ENCODE measurements at regions not wholly inside any gene's neighbourhood (a gene's known extent, or its start where the extent isn't known, plus 50 kb on each side); places are given as distances from the start of the nearest gene placed in this dataset.

GRCh38 chrX:122154019-122154418, 1030.1 kb upstream of the GRIA3 start:
- Histone ChIP-seq H3K36me3 (no peaks in the 10 kb centered on the region), H3K4me3 (no peak overlapping the region), H3K27me3 (replicated peaks; ENCODE audit: insufficient read depth) (no peaks in the 10 kb centered on the region), H3K4me1 (ENCODE audit: control insufficient read depth in 1 of 2, low read depth in 2 of 2) (no peaks in the 10 kb centered on the region), H3K27ac (no peak overlapping the region), H3K9me3 (no peaks in the 10 kb centered on the region)
- TF ChIP-seq, protein P1, sequence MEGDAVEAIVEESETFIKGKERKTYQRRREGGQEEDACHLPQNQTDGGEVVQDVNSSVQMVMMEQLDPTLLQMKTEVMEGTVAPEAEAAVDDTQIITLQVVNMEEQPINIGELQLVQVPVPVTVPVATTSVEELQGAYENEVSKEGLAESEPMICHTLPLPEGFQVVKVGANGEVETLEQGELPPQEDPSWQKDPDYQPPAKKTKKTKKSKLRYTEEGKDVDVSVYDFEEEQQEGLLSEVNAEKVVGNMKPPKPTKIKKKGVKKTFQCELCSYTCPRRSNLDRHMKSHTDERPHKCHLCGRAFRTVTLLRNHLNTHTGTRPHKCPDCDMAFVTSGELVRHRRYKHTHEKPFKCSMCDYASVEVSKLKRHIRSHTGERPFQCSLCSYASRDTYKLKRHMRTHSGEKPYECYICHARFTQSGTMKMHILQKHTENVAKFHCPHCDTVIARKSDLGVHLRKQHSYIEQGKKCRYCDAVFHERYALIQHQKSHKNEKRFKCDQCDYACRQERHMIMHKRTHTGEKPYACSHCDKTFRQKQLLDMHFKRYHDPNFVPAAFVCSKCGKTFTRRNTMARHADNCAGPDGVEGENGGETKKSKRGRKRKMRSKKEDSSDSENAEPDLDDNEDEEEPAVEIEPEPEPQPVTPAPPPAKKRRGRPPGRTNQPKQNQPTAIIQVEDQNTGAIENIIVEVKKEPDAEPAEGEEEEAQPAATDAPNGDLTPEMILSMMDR (IDR thresholded peaks at IDR 0.05): no peak
- ATAC-seq (ENCODE audit: insufficient number of reproducible peaks, low FRiP score, low read depth): no peak
- no peak for DNase-seq (ENCODE audit: low spot score)

DNA sequence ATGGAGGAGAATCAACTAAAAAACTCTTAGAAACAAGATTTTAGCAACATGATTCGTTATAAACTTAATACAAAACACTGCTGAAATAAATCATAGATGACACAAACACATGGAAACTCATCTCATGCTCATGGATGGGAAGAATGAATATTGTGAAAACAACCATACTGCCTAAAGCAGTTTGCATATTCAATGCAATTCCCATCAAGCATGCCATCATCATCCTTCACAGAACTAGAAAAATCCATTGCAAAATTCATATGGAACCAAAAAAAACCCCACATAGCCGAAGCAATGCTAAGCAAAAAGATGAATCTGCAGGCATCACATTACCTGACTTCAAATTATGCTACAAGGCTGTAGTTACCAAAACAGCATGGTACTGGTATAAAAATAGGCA, 1015.8 kb upstream of the GRIA3 start:
- H3K36me3 ChIP-seq: no peaks in the 10 kb centered on the region
- no peak for DNase-seq (ENCODE audit: low spot score)
- no peak overlapping the region for H3K4me3 ChIP-seq
- TF ChIP-seq, protein P1 (IDR thresholded peaks at IDR 0.05): no peak
- no peaks in the 10 kb centered on the region for H3K9me3 ChIP-seq
- no peaks in the 10 kb centered on the region for H3K27me3 ChIP-seq (replicated peaks; ENCODE audit: insufficient read depth)
- H3K4me1 ChIP-seq (ENCODE audit: control insufficient read depth in 1 of 2, low read depth in 2 of 2): no peaks in the 10 kb centered on the region
- ATAC-seq (ENCODE audit: insufficient number of reproducible peaks, low FRiP score, low read depth): no peak
- no peak overlapping the region for H3K27ac ChIP-seq

GRCh38 chrX:122184791-122185190, 999.3 kb upstream of the GRIA3 start:
- H3K27ac ChIP-seq: no peak overlapping the region
- TF ChIP-seq, protein P1 (IDR thresholded peaks at IDR 0.05): no peak
- no peak for ATAC-seq (ENCODE audit: insufficient number of reproducible peaks, low FRiP score, low read depth)
- H3K4me3 ChIP-seq: no peak overlapping the region
- H3K9me3 ChIP-seq: no peaks in the 10 kb centered on the region
- H3K27me3 ChIP-seq (replicated peaks; ENCODE audit: insufficient read depth): no peaks in the 10 kb centered on the region
- no peaks in the 10 kb centered on the region for H3K4me1 ChIP-seq (ENCODE audit: control insufficient read depth in 1 of 2, low read depth in 2 of 2)
- no peak for DNase-seq (ENCODE audit: low spot score)
- no peaks in the 10 kb centered on the region for H3K36me3 ChIP-seq

DNA sequence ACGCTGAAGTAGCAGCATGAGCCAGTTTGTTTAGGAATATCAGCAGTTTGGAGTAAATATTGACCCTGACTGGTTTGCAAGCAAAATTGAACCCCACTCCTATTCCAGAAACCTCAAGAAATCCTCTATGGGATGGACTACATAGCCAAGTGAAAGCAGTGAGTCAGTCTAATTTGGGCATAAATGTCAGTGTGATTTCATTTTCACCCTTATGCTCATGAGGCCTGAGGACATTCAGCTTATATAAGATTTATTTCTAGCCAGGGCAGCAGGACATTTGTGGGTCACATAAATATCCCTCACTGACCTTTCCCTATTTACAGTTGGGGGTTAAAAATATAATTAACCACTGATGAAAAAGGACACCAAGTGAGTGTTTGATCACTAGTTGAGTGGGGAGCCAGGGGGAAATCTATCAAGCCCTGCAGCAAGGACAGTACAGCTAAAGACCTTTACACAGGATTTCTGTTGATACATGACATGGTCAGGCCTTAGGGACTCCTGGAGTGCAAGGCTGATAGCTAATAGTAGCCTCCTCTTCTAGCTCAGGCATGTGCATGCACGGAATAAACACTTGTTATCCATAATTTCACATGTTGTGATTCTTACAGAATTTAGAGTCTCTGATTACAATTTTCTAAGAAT, 996.9 kb upstream of the GRIA3 start:
- H3K27me3 ChIP-seq (replicated peaks; ENCODE audit: insufficient read depth): no peaks in the 10 kb centered on the region
- TF ChIP-seq, protein P1 (IDR thresholded peaks at IDR 0.05): no peak
- no peaks in the 10 kb centered on the region for H3K9me3 ChIP-seq
- no peak for DNase-seq (ENCODE audit: low spot score)
- H3K36me3 ChIP-seq: no peaks in the 10 kb centered on the region
- no peak for ATAC-seq (ENCODE audit: insufficient number of reproducible peaks, low FRiP score, low read depth)
- no peaks in the 10 kb centered on the region for H3K4me1 ChIP-seq (ENCODE audit: control insufficient read depth in 1 of 2, low read depth in 2 of 2)
- no peak overlapping the region for H3K4me3 ChIP-seq
- no peak overlapping the region for H3K27ac ChIP-seq

- DNase-seq (ENCODE audit: low spot score) (no peak), ATAC-seq (ENCODE audit: insufficient number of reproducible peaks, low FRiP score, low read depth) (no peak)
- Histone ChIP-seq H3K36me3 (no peaks in the 10 kb centered on the region), H3K4me3 (no peak overlapping the region), H3K4me1 (ENCODE audit: control insufficient read depth in 1 of 2, low read depth in 2 of 2) (no peaks in the 10 kb centered on the region), H3K27ac (no peak overlapping the region), H3K27me3 (replicated peaks; ENCODE audit: insufficient read depth) (no peaks in the 10 kb centered on the region), H3K9me3 (no peaks in the 10 kb centered on the region)
- TF ChIP-seq, protein P1 (IDR thresholded peaks at IDR 0.05): no peak
These were observed 995.3 kb upstream of the GRIA3 start for GRCh38 chrX:122188751-122189150.
